Osteoblast (primary cell): ENCODE measurements at regions not wholly inside any gene's neighbourhood (a gene's known extent, or its start where the extent isn't known, plus 50 kb on each side); places are given as distances from the start of the nearest gene placed in this dataset.

Source experiments
- DNase-seq: peaks from one replicate; pipeline ENCODE4 v3.0.0; 2011; ENCODE audit warnings: low spot score, mixed read lengths; ENCODE audit not compliant: insufficient read length; ENCODE audit errors: missing footprints
- H2AFZ ChIP-seq: 2 replicates; pipeline ENCODE4 v1.6.0; 2011; ENCODE audit warnings: mild to moderate bottlenecking, low read length
- H3K27ac ChIP-seq: 2 replicates; pipeline ENCODE4 v1.5.1; 2011; ENCODE audit warnings: mild to moderate bottlenecking, low read depth, low read length, moderate library complexity
- H3K27me3 ChIP-seq: 2 replicates; pipeline ENCODE4 v1.6.0; 2012; ENCODE audit warnings: mild to moderate bottlenecking, control low read depth, inconsistent platforms, low read length, moderate library complexity; ENCODE audit not compliant: insufficient read depth
- H3K36me3 ChIP-seq: 2 replicates; pipeline ENCODE4 v1.5.1; 2011; ENCODE audit warnings: mild to moderate bottlenecking, low read length, control low read depth, moderate library complexity; ENCODE audit not compliant: insufficient read depth
- H3K4me1 ChIP-seq: 2 replicates; pipeline ENCODE4 v1.5.1; 2011; ENCODE audit warnings: mild to moderate bottlenecking, low read length, control low read depth, moderate library complexity; ENCODE audit not compliant: insufficient read depth
- H3K4me2 ChIP-seq: 2 replicates; pipeline ENCODE4 v1.6.0; 2011; ENCODE audit warnings: mild to moderate bottlenecking, low read length; ENCODE audit not compliant: insufficient read depth
- H3K4me3 ChIP-seq: fragments of 200-600 bp; sonication (generic); 3 replicates; pipeline ENCODE4 v1.5.1; 2012; ENCODE audit warnings: mild to moderate bottlenecking, low read length, inconsistent platforms; ENCODE audit not compliant: insufficient read depth
- H3K79me2 ChIP-seq: 2 replicates; pipeline ENCODE4 v1.6.0; 2012; ENCODE audit warnings: mild to moderate bottlenecking, low read length, control low read depth, inconsistent platforms; ENCODE audit not compliant: insufficient read depth
- H3K9me3 ChIP-seq: 2 replicates; pipeline ENCODE4 v1.5.1; 2011; ENCODE audit warnings: low read depth, low read length, control low read depth
- H4K20me1 ChIP-seq: 2 replicates; pipeline ENCODE4 v1.6.0; 2012; ENCODE audit warnings: mild to moderate bottlenecking, low read length, control low read depth; ENCODE audit not compliant: insufficient read depth
- CTCF ChIP-seq: IDR thresholded peaks from 2 replicates; pipeline ENCODE4 v1.5.1; 2011; ENCODE audit warnings: mild to moderate bottlenecking, low read depth, low read length, moderate library complexity; ENCODE audit errors: extremely low read depth

DNA sequence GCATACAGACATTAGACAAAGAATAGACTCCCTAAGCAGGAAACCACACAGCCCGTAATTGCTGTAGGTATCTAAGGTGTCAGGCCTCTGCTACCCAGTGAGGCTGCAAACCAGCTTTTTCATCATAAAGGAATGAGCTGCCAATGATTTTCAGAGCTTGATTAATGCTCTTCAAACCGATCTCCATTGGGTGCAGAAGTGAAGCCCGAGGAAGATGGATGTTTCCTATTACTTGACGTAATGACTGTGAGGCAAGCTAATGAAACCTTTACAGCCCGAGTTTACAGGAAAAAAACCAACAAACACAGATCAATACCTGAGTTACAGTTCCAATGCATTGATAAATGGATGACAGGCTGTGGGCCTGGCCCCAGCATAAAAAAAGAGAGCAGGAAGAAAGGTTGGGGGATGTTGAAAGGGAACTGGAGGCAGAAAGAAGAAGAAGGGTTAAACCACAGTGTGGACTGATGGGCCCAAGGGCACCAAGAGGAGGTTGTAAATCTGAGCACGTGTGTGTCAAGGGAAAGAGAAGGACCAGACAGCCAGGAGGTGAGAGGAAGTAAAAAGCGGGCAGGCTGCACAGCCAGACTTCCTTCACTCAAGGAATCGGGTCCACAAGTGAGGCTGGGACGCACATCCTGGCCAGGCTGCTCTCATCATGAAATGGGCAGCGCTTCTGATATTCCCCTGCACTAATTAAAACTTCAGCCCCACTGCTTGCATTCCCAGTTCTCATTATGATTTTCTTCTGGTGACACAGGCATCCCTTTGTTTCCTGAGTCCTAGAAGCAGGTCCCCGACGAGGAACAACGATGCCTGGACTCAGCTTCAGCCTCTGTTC lies 70.6 kb upstream of the NTM start:
- H3K79me2 ChIP-seq, result no peaks in the 10 kb centered on the region
- no peak overlapping the region for H3K4me3 ChIP-seq
- no peaks in the 10 kb centered on the region for H4K20me1 ChIP-seq
- H3K9me3 ChIP-seq, result no peaks in the 10 kb centered on the region
- no peaks in the 10 kb centered on the region for H3K27me3 ChIP-seq
- H3K4me1 ChIP-seq, result no peaks in the 10 kb centered on the region
- TF ChIP-seq CTCF, result no peak
- no peak overlapping the region for H3K4me2 ChIP-seq
- H3K36me3 ChIP-seq, result no peaks in the 10 kb centered on the region
- no peak overlapping the region for H2AFZ ChIP-seq
- no peak overlapping the region for H3K27ac ChIP-seq
- DNase-seq, result no peak

DNA sequence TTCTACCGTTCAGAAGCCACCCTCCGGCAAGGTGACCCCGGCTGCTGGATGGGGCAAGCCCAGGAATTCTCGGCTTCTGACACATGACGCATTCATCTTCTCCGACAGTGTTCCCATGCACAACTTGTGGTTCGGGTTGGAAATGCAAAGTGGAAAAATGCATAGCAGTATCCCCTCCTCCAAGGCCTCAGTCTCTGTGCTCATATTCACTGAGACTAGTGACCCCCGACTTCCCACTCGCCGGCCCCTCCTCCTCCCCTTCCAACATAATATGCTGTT lies 70.0 kb upstream of the NTM start:
- Histone ChIP-seq H3K4me3 (no peak overlapping the region), H3K79me2 (no peaks in the 10 kb centered on the region), H3K9me3 (no peaks in the 10 kb centered on the region), H2AFZ (no peak overlapping the region), H3K27ac (no peak overlapping the region), H3K36me3 (no peaks in the 10 kb centered on the region), H4K20me1 (no peaks in the 10 kb centered on the region), H3K27me3 (no peaks in the 10 kb centered on the region), H3K4me2 (no peak overlapping the region), H3K4me1 (no peaks in the 10 kb centered on the region)
- no peak for DNase-seq
- TF ChIP-seq CTCF, result no peak

- TF ChIP-seq CTCF, result no peak
- H3K27ac ChIP-seq, result no peak overlapping the region
- H4K20me1 ChIP-seq, result no peaks in the 10 kb centered on the region
- DNase-seq, result no peak
- no peak overlapping the region for H2AFZ ChIP-seq
- no peaks in the 10 kb centered on the region for H3K9me3 ChIP-seq
- no peaks in the 10 kb centered on the region for H3K4me1 ChIP-seq
- H3K79me2 ChIP-seq, result no peaks in the 10 kb centered on the region
- H3K4me2 ChIP-seq, result no peak overlapping the region
- no peaks in the 10 kb centered on the region for H3K27me3 ChIP-seq
- no peak overlapping the region for H3K4me3 ChIP-seq
- H3K36me3 ChIP-seq, result no peaks in the 10 kb centered on the region
Measured at GRCh38 chr11:131301306-131301705, 69.1 kb upstream of the NTM start.

GRCh38 chr11:131302836-131303235 lies 67.6 kb upstream of the NTM start:
- Histone ChIP-seq H3K36me3 (no peaks in the 10 kb centered on the region), H3K27ac (no peak overlapping the region), H3K79me2 (no peaks in the 10 kb centered on the region), H3K9me3 (no peaks in the 10 kb centered on the region), H3K27me3 (no peaks in the 10 kb centered on the region), H4K20me1 (no peaks in the 10 kb centered on the region), H3K4me3 (no peak overlapping the region), H3K4me1 (no peaks in the 10 kb centered on the region), H2AFZ (no peak overlapping the region), H3K4me2 (no peak overlapping the region)
- DNase-seq, result no peak
- no peak for TF ChIP-seq CTCF
